ENCODE measurements at regions not wholly inside any gene's neighbourhood (a gene's known extent, or its start where the extent isn't known, plus 50 kb on each side); places are given as distances from the start of the nearest gene placed in this dataset.
A peak's percentile ranks its signal among the peaks of the same experiment; 100 is the strongest.

DNA sequence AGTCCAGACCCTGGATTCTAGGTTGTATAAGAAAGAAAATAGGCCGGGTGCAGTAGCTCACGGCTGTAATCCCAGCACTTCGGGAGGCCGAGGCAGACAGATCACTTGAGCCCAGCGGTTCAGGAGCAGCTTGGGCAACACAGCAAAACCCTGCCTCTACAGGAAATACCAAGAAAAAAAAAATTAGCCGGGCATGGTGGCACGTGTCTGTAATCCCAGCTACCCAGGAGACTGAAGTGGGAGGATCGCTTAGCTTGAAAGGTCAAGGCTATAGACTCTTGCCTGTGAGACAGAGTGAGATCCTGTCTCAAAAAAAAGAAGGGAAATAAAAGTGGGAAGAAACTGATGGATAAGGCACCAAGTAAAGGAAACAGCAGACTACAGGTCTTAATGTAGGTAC is 287.9 kb upstream of the KLF14 start:
- H3K4me2 ChIP-seq (ENCODE audit: extremely low read depth, insufficient read depth, low read length), result no peak overlapping the region
- no peak overlapping the region for H3K9ac ChIP-seq (ENCODE audit: insufficient read depth, low read length)
- no peak overlapping the region for H3K27ac ChIP-seq (ENCODE audit: insufficient read depth, low read length)
- H3K27me3 ChIP-seq (ENCODE audit: control insufficient read depth, insufficient read depth, low read length), result no peaks in the 10 kb centered on the region
- no peak overlapping the region for H3K4me3 ChIP-seq (replicated peaks in 1 of 4; ENCODE audit: control extremely low read depth in 1 of 4, insufficient read depth in 1 of 4, low read depth in 3 of 4, low read length in 4 of 4)
- TF ChIP-seq, protein P1, sequence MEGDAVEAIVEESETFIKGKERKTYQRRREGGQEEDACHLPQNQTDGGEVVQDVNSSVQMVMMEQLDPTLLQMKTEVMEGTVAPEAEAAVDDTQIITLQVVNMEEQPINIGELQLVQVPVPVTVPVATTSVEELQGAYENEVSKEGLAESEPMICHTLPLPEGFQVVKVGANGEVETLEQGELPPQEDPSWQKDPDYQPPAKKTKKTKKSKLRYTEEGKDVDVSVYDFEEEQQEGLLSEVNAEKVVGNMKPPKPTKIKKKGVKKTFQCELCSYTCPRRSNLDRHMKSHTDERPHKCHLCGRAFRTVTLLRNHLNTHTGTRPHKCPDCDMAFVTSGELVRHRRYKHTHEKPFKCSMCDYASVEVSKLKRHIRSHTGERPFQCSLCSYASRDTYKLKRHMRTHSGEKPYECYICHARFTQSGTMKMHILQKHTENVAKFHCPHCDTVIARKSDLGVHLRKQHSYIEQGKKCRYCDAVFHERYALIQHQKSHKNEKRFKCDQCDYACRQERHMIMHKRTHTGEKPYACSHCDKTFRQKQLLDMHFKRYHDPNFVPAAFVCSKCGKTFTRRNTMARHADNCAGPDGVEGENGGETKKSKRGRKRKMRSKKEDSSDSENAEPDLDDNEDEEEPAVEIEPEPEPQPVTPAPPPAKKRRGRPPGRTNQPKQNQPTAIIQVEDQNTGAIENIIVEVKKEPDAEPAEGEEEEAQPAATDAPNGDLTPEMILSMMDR (conservative IDR thresholded peaks at IDR 0.05 in 1 of 2, IDR thresholded peaks at IDR 0.05 in 1 of 2; ENCODE audit: low read depth in 1 of 2, low read length in 2 of 2), result no peak
- no peak for TF ChIP-seq EZH2 (IDR thresholded peaks at IDR 0.05; ENCODE audit: low read length, missing control alignments)
- H3K79me2 ChIP-seq (ENCODE audit: control insufficient read depth, insufficient read depth, low read length), result peaks cover 43% of the 10 kb centered on the region
- peaks cover under 1% of the 10 kb centered on the region for H3K4me1 ChIP-seq (ENCODE audit: control insufficient read depth, extremely low read depth, insufficient read depth, low read length)
- DNase-seq (ENCODE audit: low read depth in 2 of 2), result no peak
- peaks cover 2% of the 10 kb centered on the region for H3K36me3 ChIP-seq (ENCODE audit: control insufficient read depth, insufficient read depth, low read length)
- H4K20me1 ChIP-seq (ENCODE audit: control insufficient read depth, extremely low read depth, insufficient read depth, low read length), result no peaks in the 10 kb centered on the region
- no peak overlapping the region for H2AFZ ChIP-seq (ENCODE audit: low read length)
- H3K9me3 ChIP-seq (ENCODE audit: control insufficient read depth, insufficient read depth, low read depth, low read length), result no peaks in the 10 kb centered on the region

DNA sequence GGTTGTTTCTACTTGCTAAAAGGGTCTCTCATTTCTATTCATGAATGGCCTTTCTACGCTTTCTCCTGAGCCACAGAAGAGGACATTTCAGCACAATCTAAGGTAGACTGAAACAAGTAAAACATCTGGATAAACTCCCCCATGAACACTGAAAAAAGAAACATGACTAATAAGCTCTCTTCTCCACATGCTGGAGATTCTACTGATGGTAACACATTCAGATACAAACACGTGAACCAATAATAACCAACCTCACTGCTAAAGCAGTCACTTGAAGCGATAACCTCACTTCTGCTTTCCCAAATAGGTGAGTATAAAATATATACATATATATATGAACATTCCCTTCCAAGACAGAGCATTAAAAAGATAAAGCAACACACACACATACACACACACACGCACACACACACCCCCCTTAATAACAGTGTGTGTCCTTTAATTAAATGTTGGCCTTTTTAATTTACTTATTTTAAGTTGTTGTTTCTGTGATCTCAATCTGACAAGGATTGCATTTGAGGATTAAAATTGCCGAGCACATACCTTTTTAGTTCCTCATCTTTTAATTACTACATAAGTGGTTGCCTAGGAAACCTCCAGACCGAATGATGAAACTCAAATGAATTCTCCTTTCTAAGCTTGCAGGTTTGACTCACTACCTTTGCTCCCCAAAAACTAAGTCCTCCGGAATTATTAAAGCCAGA is 292.4 kb upstream of the KLF14 start:
- TF ChIP-seq, protein P1 (conservative IDR thresholded peaks at IDR 0.05 in 1 of 2, IDR thresholded peaks at IDR 0.05 in 1 of 2; ENCODE audit: low read depth in 1 of 2, low read length in 2 of 2), result no peak
- TF ChIP-seq EZH2 (IDR thresholded peaks at IDR 0.05; ENCODE audit: low read length, missing control alignments), result no peak
- Histone ChIP-seq H4K20me1 (ENCODE audit: control insufficient read depth, extremely low read depth, insufficient read depth, low read length) (no peaks in the 10 kb centered on the region), H3K4me1 (ENCODE audit: control insufficient read depth, extremely low read depth, insufficient read depth, low read length) (peaks cover 7% of the 10 kb centered on the region), H3K27ac (ENCODE audit: insufficient read depth, low read length) (peak overlapping the region; percentile 26), H3K9ac (ENCODE audit: insufficient read depth, low read length) (no peak overlapping the region), H3K9me3 (ENCODE audit: control insufficient read depth, insufficient read depth, low read depth, low read length) (no peaks in the 10 kb centered on the region), H2AFZ (ENCODE audit: low read length) (no peak overlapping the region), H3K27me3 (ENCODE audit: control insufficient read depth, insufficient read depth, low read length) (no peaks in the 10 kb centered on the region), H3K4me2 (ENCODE audit: extremely low read depth, insufficient read depth, low read length) (no peak overlapping the region), H3K4me3 (replicated peaks in 1 of 4; ENCODE audit: control extremely low read depth in 1 of 4, insufficient read depth in 1 of 4, low read depth in 3 of 4, low read length in 4 of 4) (no peak overlapping the region), H3K79me2 (ENCODE audit: control insufficient read depth, insufficient read depth, low read length) (peaks cover 44% of the 10 kb centered on the region), H3K36me3 (ENCODE audit: control insufficient read depth, insufficient read depth, low read length) (no peaks in the 10 kb centered on the region)
- peak; percentile 72 to 83 for DNase-seq (ENCODE audit: low read depth in 2 of 2)

DNA sequence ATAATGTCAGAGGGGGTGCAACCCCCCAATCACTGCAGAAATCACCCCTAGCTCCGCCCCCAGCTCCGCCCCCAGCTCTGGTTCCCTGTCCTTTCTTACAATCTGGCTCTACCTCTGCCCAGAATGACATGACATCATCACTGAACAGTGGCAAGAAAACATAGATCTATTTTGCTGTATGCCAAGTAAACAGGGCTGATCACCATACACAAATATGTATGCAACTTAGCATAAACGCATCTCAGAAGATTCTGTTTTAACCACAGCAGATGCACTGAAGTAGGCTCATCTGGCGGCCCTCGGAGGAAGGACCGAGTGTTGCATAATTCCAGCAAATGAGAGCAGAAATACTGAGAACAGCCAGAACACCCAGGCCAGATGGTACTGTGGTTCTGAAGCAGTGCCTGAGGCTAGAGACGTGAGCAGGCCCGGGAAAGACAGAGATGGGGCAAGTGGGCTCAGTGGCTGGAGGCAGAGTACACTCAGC is 293.3 kb upstream of the KLF14 start:
- no peak overlapping the region for H3K4me3 ChIP-seq (replicated peaks in 1 of 4; ENCODE audit: control extremely low read depth in 1 of 4, insufficient read depth in 1 of 4, low read depth in 3 of 4, low read length in 4 of 4)
- H3K27ac ChIP-seq (ENCODE audit: insufficient read depth, low read length), result peak overlapping the region; percentile 26
- no peaks in the 10 kb centered on the region for H4K20me1 ChIP-seq (ENCODE audit: control insufficient read depth, extremely low read depth, insufficient read depth, low read length)
- H3K9me3 ChIP-seq (ENCODE audit: control insufficient read depth, insufficient read depth, low read depth, low read length), result no peaks in the 10 kb centered on the region
- no peak overlapping the region for H3K4me2 ChIP-seq (ENCODE audit: extremely low read depth, insufficient read depth, low read length)
- H3K79me2 ChIP-seq (ENCODE audit: control insufficient read depth, insufficient read depth, low read length), result peaks cover 49% of the 10 kb centered on the region
- DNase-seq (ENCODE audit: low read depth in 2 of 2), result peak; percentile 57 to 84
- no peaks in the 10 kb centered on the region for H3K27me3 ChIP-seq (ENCODE audit: control insufficient read depth, insufficient read depth, low read length)
- no peak overlapping the region for H2AFZ ChIP-seq (ENCODE audit: low read length)
- H3K4me1 ChIP-seq (ENCODE audit: control insufficient read depth, extremely low read depth, insufficient read depth, low read length), result peaks cover 9% of the 10 kb centered on the region
- H3K36me3 ChIP-seq (ENCODE audit: control insufficient read depth, insufficient read depth, low read length), result no peaks in the 10 kb centered on the region
- TF ChIP-seq, protein P1 (conservative IDR thresholded peaks at IDR 0.05 in 1 of 2, IDR thresholded peaks at IDR 0.05 in 1 of 2; ENCODE audit: low read depth in 1 of 2, low read length in 2 of 2), result no peak
- TF ChIP-seq EZH2 (IDR thresholded peaks at IDR 0.05; ENCODE audit: low read length, missing control alignments), result no peak
- H3K9ac ChIP-seq (ENCODE audit: insufficient read depth, low read length), result no peak overlapping the region
